OCI-LY1 (cell line): ENCODE measurements at regions not wholly inside any gene's neighbourhood (a gene's known extent, or its start where the extent isn't known, plus 50 kb on each side); places are given as distances from the start of the nearest gene placed in this dataset.

ENCODE experiments used
- EZH2 ChIP-seq: fragments of 200-600 bp; sonication (generic), shearing (Covaris generic); IDR thresholded peaks from 2 replicates; pipeline ENCODE4 v1.8.0; 2017; ENCODE audit warnings: borderline replicate concordance, mixed run types, mild to moderate bottlenecking, antibody characterized with exemption, low read length, moderate library complexity, mixed read lengths
- TF ChIP-seq, protein P1 (sequence below): fragments of 200-600 bp; sonication (generic), shearing (Covaris generic); IDR thresholded peaks from 2 replicates; pipeline ENCODE4 v1.5.1; 2017; ENCODE audit warnings: mild to moderate bottlenecking, antibody characterized with exemption, low read length, moderate library complexity, mixed read lengths

DNA sequence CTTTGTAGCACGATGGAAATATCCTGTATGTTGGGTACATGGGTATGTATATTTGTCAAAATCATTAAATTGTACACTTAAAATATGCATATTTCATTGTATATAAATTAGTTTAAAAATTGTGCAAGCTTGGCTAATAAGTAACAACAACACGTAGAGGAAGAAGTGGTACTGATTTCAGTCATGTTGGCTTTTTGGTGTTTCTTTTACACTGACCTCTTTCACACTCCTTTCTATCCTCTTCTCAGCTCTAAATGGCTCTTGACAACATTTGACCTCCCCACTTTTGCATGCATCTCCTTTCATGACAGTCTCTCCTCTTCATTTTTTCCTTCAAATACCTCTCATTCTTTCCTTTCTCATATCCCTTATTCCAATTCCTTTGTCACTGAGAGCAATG lies 801.4 kb upstream of the ZEB2 start:
- TF ChIP-seq, protein P1, sequence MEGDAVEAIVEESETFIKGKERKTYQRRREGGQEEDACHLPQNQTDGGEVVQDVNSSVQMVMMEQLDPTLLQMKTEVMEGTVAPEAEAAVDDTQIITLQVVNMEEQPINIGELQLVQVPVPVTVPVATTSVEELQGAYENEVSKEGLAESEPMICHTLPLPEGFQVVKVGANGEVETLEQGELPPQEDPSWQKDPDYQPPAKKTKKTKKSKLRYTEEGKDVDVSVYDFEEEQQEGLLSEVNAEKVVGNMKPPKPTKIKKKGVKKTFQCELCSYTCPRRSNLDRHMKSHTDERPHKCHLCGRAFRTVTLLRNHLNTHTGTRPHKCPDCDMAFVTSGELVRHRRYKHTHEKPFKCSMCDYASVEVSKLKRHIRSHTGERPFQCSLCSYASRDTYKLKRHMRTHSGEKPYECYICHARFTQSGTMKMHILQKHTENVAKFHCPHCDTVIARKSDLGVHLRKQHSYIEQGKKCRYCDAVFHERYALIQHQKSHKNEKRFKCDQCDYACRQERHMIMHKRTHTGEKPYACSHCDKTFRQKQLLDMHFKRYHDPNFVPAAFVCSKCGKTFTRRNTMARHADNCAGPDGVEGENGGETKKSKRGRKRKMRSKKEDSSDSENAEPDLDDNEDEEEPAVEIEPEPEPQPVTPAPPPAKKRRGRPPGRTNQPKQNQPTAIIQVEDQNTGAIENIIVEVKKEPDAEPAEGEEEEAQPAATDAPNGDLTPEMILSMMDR: no peak
- no peak for TF ChIP-seq EZH2
